Hematopoietic multipotent progenitor cell treated with erythropoietin and hydrocortisone succinate and interleukin-3 and kit ligand, for 17 days (in vitro differentiated cells): ENCODE measurements at regions not wholly inside any gene's neighbourhood (a gene's known extent, or its start where the extent isn't known, plus 50 kb on each side); places are given as distances from the start of the nearest gene placed in this dataset.

Experiments
- DNase-seq: peaks from one replicate; pipeline ENCODE4 v3.0.0-alpha.2; 2015; ENCODE audit warnings: low spot score

GRCh38 chr1:112264010-112264409 lies 132.0 kb upstream of the CTTNBP2NL start:
- no peak for DNase-seq

- DNase-seq, result no peak
Observed at GRCh38 chr1:112264553-112264952, 131.5 kb upstream of the CTTNBP2NL start.

GRCh38 chr1:112265931-112266330 lies 130.1 kb upstream of the CTTNBP2NL start:
- no peak for DNase-seq

DNA sequence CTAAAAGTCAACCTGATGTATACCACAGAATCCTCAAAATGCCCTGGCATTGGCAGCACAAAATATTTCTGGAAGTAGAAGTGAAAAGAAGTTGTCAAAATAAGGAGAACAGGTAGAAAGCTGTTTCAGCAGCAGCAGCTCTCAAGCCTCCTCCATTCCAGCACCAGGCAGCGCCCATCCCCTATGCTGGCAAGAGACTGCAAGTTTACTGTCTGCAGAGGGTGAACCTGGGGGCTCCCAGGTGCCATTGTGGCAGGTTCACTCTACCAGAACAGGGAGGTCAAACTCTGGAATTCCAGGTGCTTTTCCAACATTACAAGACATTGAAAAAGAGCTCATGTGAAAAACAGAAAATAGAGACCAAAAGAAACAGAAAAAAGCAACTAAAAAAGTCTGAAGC lies 128.8 kb upstream of the CTTNBP2NL start:
- no peak for DNase-seq

- DNase-seq, result no peak
Observed at GRCh38 chr1:112267929-112268328, 128.1 kb upstream of the CTTNBP2NL start.

DNA sequence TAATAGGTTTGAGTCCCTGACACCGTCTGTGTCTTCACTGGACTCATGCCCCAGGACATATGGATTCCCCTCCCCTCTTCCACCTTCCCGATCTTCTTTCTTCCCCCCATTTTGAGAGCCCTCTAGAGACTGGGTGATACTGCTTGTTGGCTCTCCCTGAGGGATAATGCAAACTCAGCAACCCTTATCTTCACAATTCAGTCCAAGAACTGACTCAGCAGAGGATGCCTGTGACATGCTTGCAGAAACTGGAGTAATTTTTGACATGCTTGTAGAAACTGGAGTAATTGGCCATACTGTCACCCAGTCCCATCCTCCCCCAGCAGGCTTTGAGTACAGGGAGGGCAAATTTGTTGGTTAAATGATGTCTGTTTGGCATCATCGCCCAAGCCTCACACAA lies 127.6 kb upstream of the CTTNBP2NL start:
- DNase-seq, result no peak

DNA sequence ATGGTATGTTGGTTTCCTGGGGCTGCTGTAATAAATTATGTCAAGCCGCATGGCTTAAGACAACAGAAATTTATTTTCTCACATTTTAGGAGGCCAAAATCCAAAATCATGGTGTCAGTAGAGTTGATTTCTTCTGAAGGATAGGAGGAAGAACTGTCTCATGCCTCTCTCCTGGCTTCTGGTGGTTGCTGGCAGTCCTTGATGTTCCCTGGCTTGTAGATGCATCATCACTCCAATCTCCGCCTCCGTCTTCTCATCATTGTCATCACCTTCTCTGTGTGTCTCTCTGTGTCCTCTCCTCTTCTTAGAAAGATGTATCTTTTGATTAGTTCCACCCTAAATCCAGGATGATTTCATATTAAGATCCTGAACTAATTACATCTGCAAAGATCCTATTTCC lies 124.7 kb upstream of the CTTNBP2NL start:
- no peak for DNase-seq

GRCh38 chr1:112272101-112272772 lies 123.8 kb upstream of the CTTNBP2NL start:
- DNase-seq, result no peak

DNA sequence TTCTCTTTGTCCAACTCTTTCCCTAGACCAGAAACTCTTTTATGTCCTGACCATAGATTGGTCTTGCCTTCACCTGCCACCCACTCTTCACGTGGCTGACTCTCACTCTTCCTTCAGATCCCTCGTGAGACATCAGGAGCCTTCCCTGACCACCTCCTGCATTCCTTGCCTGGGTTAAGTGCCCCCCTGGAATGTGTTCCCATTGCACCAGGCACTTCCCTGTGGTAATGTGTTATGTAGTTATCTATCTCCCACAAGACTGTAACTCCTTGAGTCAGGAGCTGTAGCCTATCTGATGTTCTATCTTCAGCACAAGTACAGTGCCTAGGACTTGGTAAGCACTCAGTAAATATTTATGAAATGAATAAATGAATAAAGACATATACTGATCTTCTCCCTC lies 111.2 kb upstream of the CTTNBP2NL start:
- no peak for DNase-seq

GRCh38 chr1:112285316-112285715 lies 110.7 kb upstream of the CTTNBP2NL start:
- DNase-seq, result no peak

GRCh38 chr1:112285746-112286145 lies 110.3 kb upstream of the CTTNBP2NL start:
- DNase-seq, result no peak

DNA sequence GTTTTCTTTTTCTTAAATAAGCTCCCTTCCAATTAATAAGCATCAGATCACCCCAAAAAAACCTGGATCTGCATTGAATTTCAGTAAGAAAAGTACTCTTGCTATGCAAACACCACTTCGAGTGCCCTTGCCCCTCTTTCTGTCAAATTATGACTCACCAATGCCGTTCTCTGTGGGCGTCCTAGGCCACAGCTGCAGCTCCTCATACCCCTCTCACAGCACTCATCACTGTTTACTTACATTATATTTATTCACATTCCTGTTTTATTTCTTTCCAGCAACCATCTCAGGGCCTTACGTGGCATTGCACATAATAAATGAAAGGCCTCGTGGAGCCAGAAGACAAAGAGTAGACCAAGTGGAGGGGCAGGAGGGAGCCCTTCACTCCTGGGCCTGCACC lies 99.1 kb upstream of the CTTNBP2NL start:
- no peak for DNase-seq

GRCh38 chr1:112297536-112297935 lies 98.5 kb upstream of the CTTNBP2NL start:
- no peak for DNase-seq

DNA sequence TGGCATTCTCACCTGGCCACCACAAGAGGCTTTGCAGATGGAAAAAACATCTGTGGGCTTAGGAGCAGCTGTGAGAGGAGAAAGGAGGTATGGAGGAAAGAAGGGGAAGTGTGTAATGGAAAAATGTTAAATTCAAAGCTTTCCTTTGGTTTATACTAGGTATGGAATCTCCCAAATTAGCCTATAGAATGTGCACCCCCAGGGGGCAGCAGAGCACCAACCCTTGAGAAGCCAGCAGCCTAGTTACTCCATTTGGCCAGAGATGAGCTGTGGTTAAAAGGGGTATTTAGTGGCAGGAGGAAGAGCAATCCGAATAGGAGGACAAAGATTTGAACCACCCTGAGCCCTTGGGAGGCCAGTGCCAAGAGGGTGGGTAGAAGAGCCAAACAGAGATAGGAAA lies 97.5 kb upstream of the CTTNBP2NL start:
- peak; percentile 19 for DNase-seq

DNA sequence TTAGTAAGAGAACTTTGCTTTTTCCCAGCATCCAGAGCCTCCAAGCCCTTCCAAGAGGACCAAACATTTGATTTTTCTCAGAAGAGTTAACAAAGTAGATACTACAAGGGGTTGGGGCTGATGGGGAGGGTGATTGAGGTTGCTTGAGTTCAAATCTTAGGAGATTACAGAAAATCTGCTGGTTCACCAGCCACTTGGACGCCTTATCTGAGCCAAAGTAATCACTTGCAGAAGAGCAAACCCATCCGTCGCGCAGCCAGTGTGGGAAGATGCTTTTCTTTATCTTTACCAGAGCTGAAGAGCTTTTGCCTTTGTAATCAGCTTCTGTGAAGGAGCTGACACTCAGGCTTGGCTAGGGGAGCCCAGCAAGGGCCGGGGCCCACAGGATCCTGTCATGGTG lies 91.9 kb upstream of the CTTNBP2NL start:
- DNase-seq, result no peak

GRCh38 chr1:112304612-112305011 lies 91.4 kb upstream of the CTTNBP2NL start:
- no peak for DNase-seq

DNA sequence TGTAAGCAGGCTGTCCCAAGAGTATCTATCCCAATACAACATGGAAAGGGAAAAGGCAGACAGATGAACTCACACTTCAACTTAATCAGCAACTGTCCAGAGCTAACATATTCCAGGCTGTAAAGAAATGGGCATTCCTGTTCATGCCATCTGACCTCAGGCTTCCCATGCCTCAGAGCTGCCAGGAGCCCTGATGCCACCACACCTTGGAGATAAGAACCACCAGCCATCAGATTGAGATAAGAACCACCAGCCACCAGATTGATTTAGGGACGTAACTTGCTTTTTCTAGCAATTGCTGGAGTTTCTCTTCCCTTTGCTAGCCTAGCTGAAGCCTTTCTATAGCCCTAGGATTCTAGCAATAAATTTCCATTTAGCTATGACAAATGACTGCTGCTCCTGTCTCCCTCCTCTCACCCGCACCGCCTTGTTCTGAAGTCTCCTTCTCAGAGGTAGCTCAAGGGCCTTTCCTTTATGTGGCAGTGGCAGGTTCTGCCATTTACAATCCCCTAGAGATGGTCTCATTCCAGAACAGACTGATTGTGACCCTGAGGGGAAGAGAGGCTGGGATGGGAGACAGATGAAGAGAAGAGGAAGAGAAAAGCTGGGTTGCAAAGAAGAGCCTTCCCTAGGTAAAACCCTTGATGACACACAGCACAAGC lies 88.0 kb upstream of the CTTNBP2NL start:
- DNase-seq, result no peak

DNA sequence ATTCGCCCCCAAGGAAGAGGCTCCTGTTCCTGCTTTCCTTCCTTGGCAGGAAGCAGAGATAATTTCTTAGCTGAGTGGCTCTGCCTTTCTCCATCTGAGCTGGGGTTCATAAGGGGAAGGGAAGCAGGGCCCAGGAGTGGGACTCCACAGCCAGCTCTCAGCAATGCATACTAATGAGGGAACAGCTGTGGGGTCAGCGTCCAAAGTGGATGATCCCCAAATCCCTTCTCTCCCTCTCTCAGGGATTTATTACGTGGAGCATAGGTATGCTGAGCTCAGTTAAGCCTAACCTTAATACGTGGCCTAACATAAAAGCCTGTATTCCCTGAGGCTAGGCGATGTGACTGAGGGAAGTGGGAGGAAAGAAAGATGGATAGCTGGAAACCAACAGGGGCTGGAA lies 87.3 kb upstream of the CTTNBP2NL start:
- DNase-seq, result no peak

- no peak for DNase-seq
Observed at GRCh38 chr1:112309499-112309898, 86.5 kb upstream of the CTTNBP2NL start.

DNA sequence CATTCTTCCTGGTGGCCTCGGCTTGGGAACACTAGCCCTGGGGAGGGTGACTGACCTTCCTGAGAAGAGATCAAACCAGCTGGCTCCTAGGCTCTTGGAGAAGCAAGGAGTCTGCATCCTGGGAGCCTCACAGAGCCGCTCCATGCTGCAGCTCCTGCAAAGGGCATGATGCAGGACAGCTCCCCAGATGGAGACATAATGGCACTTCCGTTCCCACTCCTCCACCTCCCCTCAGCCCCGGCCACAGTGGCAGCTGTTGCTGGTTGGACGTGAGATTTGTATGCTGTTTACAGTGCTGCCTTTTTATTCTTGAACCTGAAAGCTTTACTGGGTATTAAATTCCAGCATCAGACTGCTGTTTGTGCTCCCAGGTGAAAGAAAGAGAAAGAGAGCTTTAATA lies 83.7 kb upstream of the CTTNBP2NL start:
- DNase-seq, result no peak

GRCh38 chr1:112312879-112313278 lies 83.1 kb upstream of the CTTNBP2NL start:
- no peak for DNase-seq

DNA sequence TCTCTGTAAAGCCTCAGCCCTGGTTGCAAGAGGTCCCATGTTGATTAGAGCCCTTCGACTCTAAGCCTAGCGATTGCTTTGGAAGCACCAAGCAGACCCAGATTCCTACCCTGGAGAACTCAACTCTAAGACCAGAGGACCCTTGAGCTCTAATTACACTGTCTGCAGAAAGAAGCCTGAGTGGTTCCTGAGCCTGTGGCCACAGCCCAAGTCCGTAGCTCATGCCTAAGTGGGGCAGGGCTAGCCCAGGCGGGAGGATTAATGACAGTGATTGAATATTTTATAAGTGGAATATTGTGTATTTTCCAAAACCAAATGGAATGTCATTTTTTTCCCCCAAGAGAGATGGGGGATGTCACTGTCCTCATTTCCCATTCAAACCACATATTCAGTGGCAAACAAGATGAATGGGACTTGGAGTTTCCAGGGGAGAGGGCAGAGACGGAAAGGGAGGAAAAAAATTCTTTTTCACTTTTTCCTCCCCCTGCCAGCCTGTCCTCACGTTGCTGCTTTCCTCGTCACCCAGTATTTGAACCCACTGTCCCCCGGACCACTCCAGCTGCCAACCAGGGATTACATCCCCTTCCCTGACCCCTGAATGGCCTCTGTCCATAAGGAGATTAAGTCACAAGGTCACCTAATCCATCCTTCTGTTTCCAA lies 79.6 kb upstream of the CTTNBP2NL start:
- no peak for DNase-seq

DNA sequence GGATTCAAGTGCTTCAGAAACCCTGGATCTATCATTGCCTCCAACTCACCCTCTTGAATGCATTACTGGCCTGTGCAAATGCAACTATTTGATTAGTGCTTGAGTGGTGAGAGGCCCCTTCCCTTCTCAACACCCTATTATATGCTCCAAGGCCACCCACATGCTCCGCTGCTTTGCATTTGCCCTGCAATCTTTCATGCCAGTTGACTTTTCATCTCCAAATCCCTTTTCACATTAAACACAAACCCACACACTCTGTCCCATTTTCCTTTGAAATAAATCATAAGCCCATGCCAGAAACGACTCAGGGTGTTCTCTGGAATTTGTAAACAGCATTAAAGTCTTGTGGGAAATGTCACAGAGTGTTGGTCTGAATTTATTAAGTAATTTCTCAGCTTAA lies 78.9 kb upstream of the CTTNBP2NL start:
- DNase-seq, result no peak
